H1 (cell line): ENCODE measurements at regions not wholly inside any gene's neighbourhood (a gene's known extent, or its start where the extent isn't known, plus 50 kb on each side); places are given as distances from the start of the nearest gene placed in this dataset.

ENCODE experiments used
- CHD7 ChIP-seq: fragments of 300-600 bp; sonication (generic); IDR thresholded peaks from 2 replicates; pipeline ENCODE4 v1.7.1; 2012; ENCODE audit warnings: low read length, moderate library complexity, mild to moderate bottlenecking, inconsistent platforms; ENCODE audit not compliant: insufficient replicate concordance

GRCh38 chr7:45430397-45430796 is 143.8 kb upstream of the ADCY1 start (continued):
- no peak for TF ChIP-seq CHD7
